Tibial nerve (tissue), 4 donors: ENCODE measurements at regions not wholly inside any gene's neighbourhood (a gene's known extent, or its start where the extent isn't known, plus 50 kb on each side); places are given as distances from the start of the nearest gene placed in this dataset.

Experiments
- CTCF ChIP-seq, 5 experiments: fragments of 200-600 bp in 3 of 5; fragments of 450-650 bp in 2 of 5; sonication (generic) in 3 of 5; IDR thresholded peaks; one replicate each; pipeline ENCODE4 v1.5.1; 2016 to 2019; ENCODE audit warnings: antibody characterized with exemption in 5 of 5, mild to moderate bottlenecking in 3 of 5, moderate library complexity in 2 of 5
- EP300 ChIP-seq, 2 donors: sonication (generic); formaldehyde crosslinking; IDR thresholded peaks; one replicate each; pipeline ENCODE4 v1.6.1; 2017; ENCODE audit warnings: antibody characterized with exemption in 2 of 2, mild to moderate bottlenecking in 1 of 2
- POLR2A ChIP-seq, 2 donors: fragments of 450-650 bp; IDR thresholded peaks; one replicate each; pipeline ENCODE4 v1.6.1; 2017; ENCODE audit warnings: antibody characterized with exemption in 2 of 2, mild to moderate bottlenecking in 2 of 2, moderate library complexity in 2 of 2

- TF ChIP-seq CTCF (IDR thresholded peaks at IDR 0.05) = no peak
- TF ChIP-seq POLR2A (IDR thresholded peaks at IDR 0.05) = no peak
- TF ChIP-seq EP300 (IDR thresholded peaks at IDR 0.05) = no peak
These were observed 128.6 kb upstream of the FGF3 start for GRCh38 chr11:69947793-69948255.
